G401.6 (cell line): ENCODE measurements at regions not wholly inside any gene's neighbourhood (a gene's known extent, or its start where the extent isn't known, plus 50 kb on each side); places are given as distances from the start of the nearest gene placed in this dataset.
"Not testable (repeated sequence)": the region's sequence is repeated elsewhere in the genome, so short reads cannot be mapped to it uniquely, and the experiment has no call there.

Source experiments
- FAIRE-seq: peaks from 2 replicates; lab custom pipeline; 2012; peaks lifted over from hg19 to GRCh38; lab: Jason Lieb, UNC

- FAIRE-seq: not testable (repeated sequence)
Measured at GRCh38 chr3:20547361-20548269, 361.6 kb upstream of the SGO1 start.

GRCh38 chr3:20546636-20547035 is 360.6 kb upstream of the SGO1 start:
- FAIRE-seq: no peak

- FAIRE-seq: no peak
Measured at GRCh38 chr3:20543535-20544226, 357.7 kb upstream of the SGO1 start.

- FAIRE-seq: no peak
Measured at GRCh38 chr3:20540066-20540465, 354.1 kb upstream of the SGO1 start.

GRCh38 chr3:20539666-20540065 is 353.7 kb upstream of the SGO1 start:
- FAIRE-seq: no peak

GRCh38 chr3:20537234-20537633 is 351.2 kb upstream of the SGO1 start:
- no peak for FAIRE-seq

GRCh38 chr3:20529911-20530310 is 343.9 kb upstream of the SGO1 start:
- no peak for FAIRE-seq

- FAIRE-seq: no peak
Measured at GRCh38 chr3:20528180-20528770, 342.3 kb upstream of the SGO1 start.

- no peak for FAIRE-seq
Measured at GRCh38 chr3:20527368-20527767, 341.4 kb upstream of the SGO1 start.

GRCh38 chr3:20524328-20524727 is 338.3 kb upstream of the SGO1 start:
- FAIRE-seq: no peak

GRCh38 chr3:20523293-20523692 is 337.3 kb upstream of the SGO1 start:
- no peak for FAIRE-seq

GRCh38 chr3:20517316-20517715 is 331.3 kb upstream of the SGO1 start:
- not testable (repeated sequence) for FAIRE-seq

- no peak for FAIRE-seq
Measured at GRCh38 chr3:20516311-20516710, 330.3 kb upstream of the SGO1 start.

GRCh38 chr3:20515834-20516233 is 329.8 kb upstream of the SGO1 start:
- no peak for FAIRE-seq

- no peak for FAIRE-seq
Measured at GRCh38 chr3:20511863-20512505, 326.0 kb upstream of the SGO1 start.

GRCh38 chr3:20510396-20510795 is 324.4 kb upstream of the SGO1 start:
- FAIRE-seq: no peak

GRCh38 chr3:20503394-20504082 is 317.5 kb upstream of the SGO1 start:
- FAIRE-seq: no peak

GRCh38 chr3:20490996-20491395 is 305.0 kb upstream of the SGO1 start:
- no peak for FAIRE-seq

GRCh38 chr3:20488151-20488550 is 302.1 kb upstream of the SGO1 start:
- no peak for FAIRE-seq

GRCh38 chr3:20484126-20484525 is 298.1 kb upstream of the SGO1 start:
- FAIRE-seq: no peak

- no peak for FAIRE-seq
Measured at GRCh38 chr3:20482350-20482749, 296.3 kb upstream of the SGO1 start.

GRCh38 chr3:20480786-20481365 is 294.9 kb upstream of the SGO1 start:
- FAIRE-seq: no peak
